MM.1S (cell line): ENCODE measurements at regions not wholly inside any gene's neighbourhood (a gene's known extent, or its start where the extent isn't known, plus 50 kb on each side); places are given as distances from the start of the nearest gene placed in this dataset.

ENCODE experiments used
- CTCF ChIP-seq: fragments of 300-600 bp; sonication (generic); IDR thresholded peaks from 2 replicates; pipeline ENCODE4 v1.5.1; 2016; ENCODE audit warnings: antibody characterized with exemption, low read length, mixed read lengths
- EZH2 ChIP-seq: fragments of 300-600 bp; sonication (generic); optimal IDR thresholded peaks from 2 replicates; pipeline ENCODE3; 2017; ENCODE audit warnings: low read depth, mild to moderate bottlenecking, antibody characterized with exemption, low read length, mixed read lengths

- TF ChIP-seq CTCF = no peak
- no peak for TF ChIP-seq EZH2
These were observed 92.5 kb upstream of the ADGRF1 start for GRCh38 chr6:47134476-47135189.
